ENCODE measurements at regions not wholly inside any gene's neighbourhood (a gene's known extent, or its start where the extent isn't known, plus 50 kb on each side); places are given as distances from the start of the nearest gene placed in this dataset.

DNA sequence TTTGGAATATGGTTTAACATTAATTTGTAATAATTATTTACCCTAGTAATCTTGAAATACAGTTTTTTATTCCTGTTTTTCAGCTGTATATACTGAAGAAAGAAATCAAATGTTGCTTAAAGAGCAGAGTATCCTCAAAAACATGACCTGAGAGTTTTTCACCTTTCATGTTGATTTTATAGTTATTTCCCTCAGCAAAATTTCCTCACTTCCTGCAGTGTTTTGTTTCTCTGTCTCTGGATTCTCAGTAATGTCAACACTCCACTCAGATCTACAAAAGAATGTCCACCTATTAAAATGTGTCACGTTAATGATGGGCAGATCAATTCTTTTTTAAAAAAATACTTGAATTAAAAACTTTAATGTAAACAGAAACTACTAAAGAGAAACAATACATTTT is 398.3 kb downstream of the ANXA1 start:
- TF ChIP-seq, protein P1, sequence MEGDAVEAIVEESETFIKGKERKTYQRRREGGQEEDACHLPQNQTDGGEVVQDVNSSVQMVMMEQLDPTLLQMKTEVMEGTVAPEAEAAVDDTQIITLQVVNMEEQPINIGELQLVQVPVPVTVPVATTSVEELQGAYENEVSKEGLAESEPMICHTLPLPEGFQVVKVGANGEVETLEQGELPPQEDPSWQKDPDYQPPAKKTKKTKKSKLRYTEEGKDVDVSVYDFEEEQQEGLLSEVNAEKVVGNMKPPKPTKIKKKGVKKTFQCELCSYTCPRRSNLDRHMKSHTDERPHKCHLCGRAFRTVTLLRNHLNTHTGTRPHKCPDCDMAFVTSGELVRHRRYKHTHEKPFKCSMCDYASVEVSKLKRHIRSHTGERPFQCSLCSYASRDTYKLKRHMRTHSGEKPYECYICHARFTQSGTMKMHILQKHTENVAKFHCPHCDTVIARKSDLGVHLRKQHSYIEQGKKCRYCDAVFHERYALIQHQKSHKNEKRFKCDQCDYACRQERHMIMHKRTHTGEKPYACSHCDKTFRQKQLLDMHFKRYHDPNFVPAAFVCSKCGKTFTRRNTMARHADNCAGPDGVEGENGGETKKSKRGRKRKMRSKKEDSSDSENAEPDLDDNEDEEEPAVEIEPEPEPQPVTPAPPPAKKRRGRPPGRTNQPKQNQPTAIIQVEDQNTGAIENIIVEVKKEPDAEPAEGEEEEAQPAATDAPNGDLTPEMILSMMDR (IDR thresholded peaks at IDR 0.05), result no peak
- TF ChIP-seq EZH2 (IDR thresholded peaks at IDR 0.05; ENCODE audit: borderline replicate concordance, insufficient read depth, low read depth, low read length, poor library complexity, severe bottlenecking), result no peak
